ENCODE measurements at regions not wholly inside any gene's neighbourhood (a gene's known extent, or its start where the extent isn't known, plus 50 kb on each side); places are given as distances from the start of the nearest gene placed in this dataset.

DNA sequence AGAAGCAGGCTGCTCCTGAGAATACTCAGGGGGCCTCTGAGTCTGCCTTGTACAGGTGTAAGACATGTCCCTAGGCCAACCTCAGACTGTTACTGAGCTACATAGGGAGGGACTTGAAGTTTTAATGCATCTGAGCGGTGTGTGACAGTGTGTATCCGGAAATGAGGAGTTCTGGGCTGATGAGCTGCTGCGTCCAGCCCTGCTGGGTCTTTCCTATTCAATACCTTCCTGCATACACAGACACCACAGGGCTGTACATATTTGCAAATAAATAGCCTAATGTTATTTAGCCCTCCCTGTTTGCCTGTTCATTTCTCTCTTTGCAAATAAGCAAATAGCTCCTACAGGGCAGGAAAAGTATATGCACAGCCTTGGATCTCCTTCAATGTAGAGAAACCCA lies 134.7 kb upstream of the KIRREL3 start:
- no peak for DNase-seq (ENCODE audit: insufficient read length, low spot score)
- no peak for FAIRE-seq
- TF ChIP-seq PAX5 (IDR thresholded peaks at IDR 0.05; ENCODE audit: insufficient read depth, low read length, severe bottlenecking) (no peak), POLR2A (IDR thresholded peaks at IDR 0.05; ENCODE audit: low read depth, low read length) (no peak), POU2F2 (IDR thresholded peaks at IDR 0.05; ENCODE audit: low read depth, low read length) (no peak), POLR2AphosphoS5 (IDR thresholded peaks at IDR 0.05; ENCODE audit: low read depth, low read length) (no peak), TAF1 (IDR thresholded peaks at IDR 0.05; ENCODE audit: low read depth, low read length) (no peak), SPI1 (IDR thresholded peaks at IDR 0.05; ENCODE audit: low read depth, low read length) (no peak)

DNA sequence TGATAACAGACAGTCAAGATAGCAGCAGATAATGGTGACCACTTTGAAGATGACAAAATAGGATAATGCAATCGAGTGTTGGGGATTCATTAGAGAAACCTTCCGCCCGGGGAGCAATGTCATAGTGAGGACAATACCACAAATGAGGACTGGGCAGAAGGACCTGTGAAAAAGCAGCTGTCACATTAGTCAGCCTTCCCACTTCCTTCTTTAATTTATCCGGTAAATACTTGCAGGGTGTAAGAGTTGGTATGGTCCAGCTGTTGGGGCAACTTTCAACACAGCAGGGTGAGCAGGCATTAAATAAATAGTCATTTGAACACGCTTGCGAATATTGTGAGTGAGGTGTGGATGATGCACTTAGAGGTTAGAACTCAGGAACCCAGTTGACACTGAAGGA lies 132.5 kb upstream of the KIRREL3 start:
- no peak for TF ChIP-seq POLR2AphosphoS5 (IDR thresholded peaks at IDR 0.05; ENCODE audit: low read depth, low read length)
- TF ChIP-seq POU2F2 (IDR thresholded peaks at IDR 0.05; ENCODE audit: low read depth, low read length): no peak
- no peak for TF ChIP-seq PAX5 (IDR thresholded peaks at IDR 0.05; ENCODE audit: insufficient read depth, low read length, severe bottlenecking)
- TF ChIP-seq POLR2A (IDR thresholded peaks at IDR 0.05; ENCODE audit: low read depth, low read length): no peak
- no peak for TF ChIP-seq TAF1 (IDR thresholded peaks at IDR 0.05; ENCODE audit: low read depth, low read length)
- no peak for TF ChIP-seq SPI1 (IDR thresholded peaks at IDR 0.05; ENCODE audit: low read depth, low read length)
- FAIRE-seq (no peak), DNase-seq (ENCODE audit: insufficient read length, low spot score) (no peak)

DNA sequence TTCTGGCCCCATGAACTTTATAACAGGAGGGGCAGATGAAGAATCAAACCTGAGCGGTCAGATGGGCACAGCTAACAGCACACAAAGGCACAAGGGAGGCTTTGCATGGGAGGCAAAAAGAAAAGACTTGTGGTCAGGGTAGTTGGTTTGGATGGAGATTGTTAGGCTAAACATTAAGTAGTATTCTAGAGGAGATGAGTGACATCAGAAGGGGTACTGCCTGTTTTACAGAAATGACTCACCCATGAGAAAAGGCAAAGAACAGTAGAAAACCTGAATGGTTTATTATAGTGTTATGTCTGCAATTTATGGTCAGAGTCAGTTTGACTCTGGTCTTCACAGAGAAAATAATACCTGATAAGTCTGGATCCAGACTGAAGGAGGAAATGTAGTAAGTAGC lies 129.8 kb upstream of the KIRREL3 start:
- TF ChIP-seq SPI1 (IDR thresholded peaks at IDR 0.05; ENCODE audit: low read depth, low read length): no peak
- TF ChIP-seq TAF1 (IDR thresholded peaks at IDR 0.05; ENCODE audit: low read depth, low read length): no peak
- no peak for TF ChIP-seq POU2F2 (IDR thresholded peaks at IDR 0.05; ENCODE audit: low read depth, low read length)
- no peak for TF ChIP-seq PAX5 (IDR thresholded peaks at IDR 0.05; ENCODE audit: insufficient read depth, low read length, severe bottlenecking)
- TF ChIP-seq POLR2A (IDR thresholded peaks at IDR 0.05; ENCODE audit: low read depth, low read length): no peak
- no peak for TF ChIP-seq POLR2AphosphoS5 (IDR thresholded peaks at IDR 0.05; ENCODE audit: low read depth, low read length)
- DNase-seq (ENCODE audit: insufficient read length, low spot score): no peak
- no peak for FAIRE-seq

DNA sequence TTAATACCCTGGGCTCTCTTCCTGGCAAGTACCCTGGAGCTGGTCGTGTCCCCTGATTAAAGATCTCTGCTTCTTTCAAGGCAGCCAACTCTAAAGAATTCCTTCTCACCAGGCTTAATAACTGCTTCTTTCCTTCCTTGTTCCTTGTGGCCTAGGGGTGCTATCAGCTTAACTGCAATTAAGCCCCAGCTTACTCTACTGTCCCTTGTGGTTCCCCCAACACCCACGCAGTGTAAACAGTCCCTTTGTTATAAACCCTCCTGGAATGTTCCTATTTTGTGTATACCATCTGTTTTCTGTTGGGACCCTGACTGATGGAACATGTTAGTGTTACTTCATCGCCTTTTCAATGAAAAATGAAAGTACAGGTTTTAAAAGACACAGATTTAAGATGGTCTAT lies 126.4 kb upstream of the KIRREL3 start:
- TF ChIP-seq POU2F2 (IDR thresholded peaks at IDR 0.05; ENCODE audit: low read depth, low read length) (no peak), POLR2AphosphoS5 (IDR thresholded peaks at IDR 0.05; ENCODE audit: low read depth, low read length) (no peak), POLR2A (IDR thresholded peaks at IDR 0.05; ENCODE audit: low read depth, low read length) (no peak), SPI1 (IDR thresholded peaks at IDR 0.05; ENCODE audit: low read depth, low read length) (no peak), TAF1 (IDR thresholded peaks at IDR 0.05; ENCODE audit: low read depth, low read length) (no peak), PAX5 (IDR thresholded peaks at IDR 0.05; ENCODE audit: insufficient read depth, low read length, severe bottlenecking) (no peak)
- DNase-seq (ENCODE audit: insufficient read length, low spot score) (no peak), FAIRE-seq (no peak)

DNA sequence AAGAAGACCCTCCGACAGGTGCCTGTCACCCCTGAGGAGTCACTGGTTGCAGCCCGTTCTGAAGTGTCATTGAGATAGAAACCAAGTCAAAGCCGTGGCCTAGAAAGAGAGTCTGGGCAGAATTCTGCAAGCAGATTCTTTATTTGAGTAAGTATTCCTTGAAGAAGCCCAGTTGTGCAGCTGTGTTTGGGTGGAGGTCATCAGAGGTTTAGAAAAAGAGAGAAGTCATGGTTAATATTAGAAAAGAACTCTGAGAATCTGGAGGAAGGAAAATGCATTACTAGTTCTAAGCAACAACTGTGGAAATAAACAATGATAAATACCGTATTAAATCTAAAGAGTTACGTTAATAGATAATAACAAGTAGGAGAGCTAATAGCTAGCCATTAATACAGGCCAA lies 118.8 kb upstream of the KIRREL3 start:
- DNase-seq (ENCODE audit: insufficient read length, low spot score): no peak
- no peak for FAIRE-seq
- TF ChIP-seq SPI1 (IDR thresholded peaks at IDR 0.05; ENCODE audit: low read depth, low read length): no peak
- no peak for TF ChIP-seq PAX5 (IDR thresholded peaks at IDR 0.05; ENCODE audit: insufficient read depth, low read length, severe bottlenecking)
- TF ChIP-seq POLR2AphosphoS5 (IDR thresholded peaks at IDR 0.05; ENCODE audit: low read depth, low read length): no peak
- no peak for TF ChIP-seq POLR2A (IDR thresholded peaks at IDR 0.05; ENCODE audit: low read depth, low read length)
- no peak for TF ChIP-seq TAF1 (IDR thresholded peaks at IDR 0.05; ENCODE audit: low read depth, low read length)
- no peak for TF ChIP-seq POU2F2 (IDR thresholded peaks at IDR 0.05; ENCODE audit: low read depth, low read length)

DNA sequence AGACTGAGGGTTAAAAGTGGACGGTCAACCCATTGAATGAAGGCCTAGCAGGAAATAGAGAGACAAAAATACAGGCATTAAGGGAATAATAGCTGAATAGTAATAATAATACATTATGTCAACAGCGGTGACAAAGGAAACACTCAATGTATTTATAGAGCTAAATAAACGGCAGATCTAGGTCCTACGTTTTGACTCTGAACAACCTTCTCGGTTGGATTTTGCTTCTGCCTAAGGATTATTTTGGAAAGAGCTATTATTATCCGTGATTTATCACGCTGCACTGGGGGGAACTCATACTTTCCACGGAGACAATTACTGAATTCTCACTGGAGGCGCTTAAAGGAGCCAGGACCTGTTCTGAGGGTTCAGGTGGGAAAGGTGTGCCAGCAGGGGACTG lies 118.2 kb upstream of the KIRREL3 start:
- no peak for DNase-seq (ENCODE audit: insufficient read length, low spot score)
- TF ChIP-seq POLR2A (IDR thresholded peaks at IDR 0.05; ENCODE audit: low read depth, low read length): no peak
- no peak for FAIRE-seq

DNA sequence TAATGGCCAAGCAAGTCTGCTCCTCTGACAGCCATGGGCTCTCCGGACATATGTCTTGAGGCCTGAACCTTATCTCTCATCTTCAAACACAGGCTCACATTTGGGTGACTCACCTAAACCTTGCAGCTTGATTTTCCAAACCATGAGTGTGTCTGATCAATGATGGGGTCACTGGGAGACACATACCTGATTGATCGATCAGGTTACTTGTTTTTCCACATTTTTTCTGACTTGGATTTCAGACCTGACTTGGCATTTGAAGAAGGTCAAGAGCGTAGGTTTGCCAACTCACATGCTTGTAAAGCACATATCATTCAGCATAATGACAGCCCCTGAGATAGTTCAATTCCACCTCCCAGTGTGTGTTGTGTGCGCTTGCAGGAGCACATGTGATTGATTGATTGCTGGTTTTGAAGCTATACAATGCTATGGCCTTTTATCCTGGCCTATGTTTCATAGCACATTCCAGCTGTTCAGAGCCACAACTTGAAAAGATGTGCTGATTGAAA lies 116.7 kb upstream of the KIRREL3 start:
- no peak for TF ChIP-seq POLR2AphosphoS5 (IDR thresholded peaks at IDR 0.05; ENCODE audit: low read depth, low read length)
- TF ChIP-seq TAF1 (IDR thresholded peaks at IDR 0.05; ENCODE audit: low read depth, low read length): no peak
- TF ChIP-seq POU2F2 (IDR thresholded peaks at IDR 0.05; ENCODE audit: low read depth, low read length): no peak
- TF ChIP-seq POLR2A (IDR thresholded peaks at IDR 0.05; ENCODE audit: low read depth, low read length): no peak
- no peak for TF ChIP-seq PAX5 (IDR thresholded peaks at IDR 0.05; ENCODE audit: insufficient read depth, low read length, severe bottlenecking)
- no peak for TF ChIP-seq SPI1 (IDR thresholded peaks at IDR 0.05; ENCODE audit: low read depth, low read length)
- FAIRE-seq (no peak), DNase-seq (ENCODE audit: insufficient read length, low spot score) (no peak)

DNA sequence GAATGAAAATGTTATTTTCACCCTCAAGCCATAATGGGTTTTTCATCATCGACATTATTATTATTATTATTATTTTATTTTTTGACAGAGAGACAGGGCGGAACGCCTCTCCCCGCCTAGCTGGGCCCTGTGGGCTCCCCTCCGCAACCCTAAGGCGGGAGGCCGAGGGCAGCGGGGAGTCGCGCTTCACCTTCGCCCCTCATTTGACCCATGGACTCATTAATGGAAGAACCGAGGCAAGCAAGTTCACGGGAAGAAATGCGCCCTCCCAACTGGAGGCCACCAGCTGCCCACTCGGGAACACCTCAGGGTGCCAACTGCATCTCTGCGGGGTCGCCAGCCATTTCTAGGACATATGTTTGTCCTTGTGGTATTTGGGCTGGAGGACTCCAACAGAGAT lies 115.3 kb upstream of the KIRREL3 start:
- no peak for TF ChIP-seq TAF1 (IDR thresholded peaks at IDR 0.05; ENCODE audit: low read depth, low read length)
- no peak for TF ChIP-seq POLR2AphosphoS5 (IDR thresholded peaks at IDR 0.05; ENCODE audit: low read depth, low read length)
- TF ChIP-seq PAX5 (IDR thresholded peaks at IDR 0.05; ENCODE audit: insufficient read depth, low read length, severe bottlenecking): no peak
- TF ChIP-seq POLR2A (IDR thresholded peaks at IDR 0.05; ENCODE audit: low read depth, low read length): no peak
- no peak for TF ChIP-seq POU2F2 (IDR thresholded peaks at IDR 0.05; ENCODE audit: low read depth, low read length)
- TF ChIP-seq SPI1 (IDR thresholded peaks at IDR 0.05; ENCODE audit: low read depth, low read length): no peak
- FAIRE-seq: no peak
- DNase-seq (ENCODE audit: insufficient read length, low spot score): no peak

DNA sequence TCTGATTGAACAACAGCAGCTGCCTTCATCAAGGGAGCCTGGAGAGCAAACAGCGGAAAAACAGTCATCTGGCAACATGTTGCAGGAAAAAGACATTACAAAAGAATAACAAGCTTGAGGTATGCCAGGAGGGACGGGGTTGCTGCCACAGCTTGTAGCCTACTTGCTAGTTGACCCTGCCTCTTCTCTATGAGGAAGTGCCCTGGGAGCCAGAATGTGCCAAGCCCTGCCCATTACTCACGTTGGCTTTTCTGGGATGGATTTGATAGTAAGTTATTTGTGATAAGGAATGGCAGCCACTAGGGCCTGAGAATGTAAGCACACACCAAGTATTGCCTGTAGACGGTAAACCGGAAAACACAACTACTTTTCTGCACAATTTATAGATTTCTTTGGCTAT lies 113.5 kb upstream of the KIRREL3 start:
- no peak for FAIRE-seq
- no peak for TF ChIP-seq POLR2A (IDR thresholded peaks at IDR 0.05; ENCODE audit: low read depth, low read length)
- no peak for TF ChIP-seq POU2F2 (IDR thresholded peaks at IDR 0.05; ENCODE audit: low read depth, low read length)
- no peak for TF ChIP-seq SPI1 (IDR thresholded peaks at IDR 0.05; ENCODE audit: low read depth, low read length)
- TF ChIP-seq TAF1 (IDR thresholded peaks at IDR 0.05; ENCODE audit: low read depth, low read length): no peak
- no peak for TF ChIP-seq POLR2AphosphoS5 (IDR thresholded peaks at IDR 0.05; ENCODE audit: low read depth, low read length)
- no peak for TF ChIP-seq PAX5 (IDR thresholded peaks at IDR 0.05; ENCODE audit: insufficient read depth, low read length, severe bottlenecking)
- no peak for DNase-seq (ENCODE audit: insufficient read length, low spot score)

DNA sequence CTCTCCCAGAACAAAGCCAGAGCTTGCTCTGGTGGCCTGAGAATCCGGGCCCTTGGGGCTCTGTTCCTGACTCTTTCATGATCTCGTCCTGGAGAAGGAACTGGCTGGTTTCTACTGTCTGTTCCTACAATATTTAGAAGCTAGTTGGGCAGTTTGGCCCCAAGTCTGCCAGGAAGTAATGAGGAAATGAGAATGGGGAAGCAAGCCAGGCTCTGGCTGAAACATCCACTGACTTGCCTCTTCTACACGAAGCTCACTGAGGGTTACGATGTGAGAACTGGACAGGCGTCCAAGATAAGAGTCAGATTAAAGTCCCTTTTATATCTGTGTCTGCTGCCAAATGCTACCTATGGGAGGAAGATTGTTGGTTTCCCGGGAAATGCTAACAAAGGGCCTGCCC lies 110.0 kb upstream of the KIRREL3 start:
- FAIRE-seq (no peak), DNase-seq (ENCODE audit: insufficient read length, low spot score) (no peak)
- TF ChIP-seq POLR2A (IDR thresholded peaks at IDR 0.05; ENCODE audit: low read depth, low read length) (no peak), PAX5 (IDR thresholded peaks at IDR 0.05; ENCODE audit: insufficient read depth, low read length, severe bottlenecking) (no peak), POU2F2 (IDR thresholded peaks at IDR 0.05; ENCODE audit: low read depth, low read length) (no peak), POLR2AphosphoS5 (IDR thresholded peaks at IDR 0.05; ENCODE audit: low read depth, low read length) (no peak), TAF1 (IDR thresholded peaks at IDR 0.05; ENCODE audit: low read depth, low read length) (no peak), SPI1 (IDR thresholded peaks at IDR 0.05; ENCODE audit: low read depth, low read length) (no peak)

Data from GM12891 (cell line).